ENCODE measurements at regions not wholly inside any gene's neighbourhood (a gene's known extent, or its start where the extent isn't known, plus 50 kb on each side); places are given as distances from the start of the nearest gene placed in this dataset.

DNA sequence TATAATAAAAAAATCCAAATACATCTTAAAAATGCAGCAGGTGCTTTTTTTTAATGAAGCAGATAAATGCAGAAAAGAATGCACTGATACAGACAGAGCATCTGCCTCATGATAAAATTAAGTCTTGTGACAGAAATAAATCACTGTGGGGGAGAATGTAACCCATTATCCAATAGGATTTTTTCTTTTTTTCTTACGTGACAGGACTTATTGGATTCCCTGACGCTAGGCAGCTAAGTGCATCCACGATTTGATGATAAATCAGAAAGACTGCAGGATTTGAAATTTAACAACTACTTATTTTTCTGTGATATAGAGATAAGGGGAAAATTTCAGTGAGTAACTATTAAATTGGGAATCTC is 110.6 kb upstream of the PPARGC1A start:
- no peak for ATAC-seq
- in situ Hi-C loops (cut with MboI; ENCODE audit: low sequenced_read_pairs in 4 of 4) (no loop called here), intact Hi-C loops (cut with DNase I; ENCODE audit: low total_unique reads) (no loop called here)

DNA sequence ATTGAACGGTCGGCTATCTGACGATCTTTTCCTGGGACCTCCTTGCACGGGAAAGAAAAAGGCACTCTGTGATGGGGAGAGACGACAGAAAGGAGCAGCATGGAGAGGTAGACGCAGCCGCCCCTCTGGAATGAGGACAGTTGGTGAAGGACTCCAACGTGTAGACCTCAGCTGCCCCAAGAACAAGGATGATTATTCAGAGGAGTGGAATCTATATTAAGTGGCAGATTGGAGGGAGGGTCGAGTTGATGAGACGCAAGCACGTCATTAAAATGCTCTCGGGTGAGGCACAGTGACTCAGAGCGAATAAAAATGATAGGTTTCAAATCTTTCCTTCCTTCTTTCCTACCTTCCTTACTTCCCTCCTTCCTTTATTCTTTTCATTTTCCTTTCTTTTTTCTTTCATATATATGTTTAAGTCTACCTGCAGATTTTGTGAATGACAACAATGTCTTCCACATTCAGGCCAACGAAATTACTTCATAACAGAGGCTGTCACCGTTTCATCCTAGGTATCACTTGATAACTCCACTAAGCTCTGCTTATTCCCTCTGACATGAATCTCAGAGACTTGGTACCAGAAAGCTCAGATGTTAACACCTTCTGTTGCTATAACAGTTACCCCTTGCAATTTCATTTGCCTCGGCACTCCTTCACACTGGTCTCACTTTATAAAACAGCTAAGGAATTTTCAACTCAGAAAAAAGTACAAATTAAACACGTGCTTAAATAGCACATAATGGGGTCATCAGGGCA is 110.0 kb upstream of the PPARGC1A start:
- Histone ChIP-seq H3K9me3 (no peaks in the 10 kb centered on the region), H3K36me3 (no peaks in the 10 kb centered on the region), H3K27me3 (no peaks in the 10 kb centered on the region), H3K4me1 (no peaks in the 10 kb centered on the region), H3K27ac (no peak overlapping the region), H3K4me3 (no peak overlapping the region)
- in situ Hi-C loops (cut with MboI; ENCODE audit: low sequenced_read_pairs in 4 of 4) (no loop called here), intact Hi-C loops (cut with DNase I; ENCODE audit: low total_unique reads) (no loop called here)
- DNase-seq (no peak), ATAC-seq (no peak)
- TF ChIP-seq POLR2A (IDR thresholded peaks at IDR 0.05), result no peak
- TF ChIP-seq, protein P1, sequence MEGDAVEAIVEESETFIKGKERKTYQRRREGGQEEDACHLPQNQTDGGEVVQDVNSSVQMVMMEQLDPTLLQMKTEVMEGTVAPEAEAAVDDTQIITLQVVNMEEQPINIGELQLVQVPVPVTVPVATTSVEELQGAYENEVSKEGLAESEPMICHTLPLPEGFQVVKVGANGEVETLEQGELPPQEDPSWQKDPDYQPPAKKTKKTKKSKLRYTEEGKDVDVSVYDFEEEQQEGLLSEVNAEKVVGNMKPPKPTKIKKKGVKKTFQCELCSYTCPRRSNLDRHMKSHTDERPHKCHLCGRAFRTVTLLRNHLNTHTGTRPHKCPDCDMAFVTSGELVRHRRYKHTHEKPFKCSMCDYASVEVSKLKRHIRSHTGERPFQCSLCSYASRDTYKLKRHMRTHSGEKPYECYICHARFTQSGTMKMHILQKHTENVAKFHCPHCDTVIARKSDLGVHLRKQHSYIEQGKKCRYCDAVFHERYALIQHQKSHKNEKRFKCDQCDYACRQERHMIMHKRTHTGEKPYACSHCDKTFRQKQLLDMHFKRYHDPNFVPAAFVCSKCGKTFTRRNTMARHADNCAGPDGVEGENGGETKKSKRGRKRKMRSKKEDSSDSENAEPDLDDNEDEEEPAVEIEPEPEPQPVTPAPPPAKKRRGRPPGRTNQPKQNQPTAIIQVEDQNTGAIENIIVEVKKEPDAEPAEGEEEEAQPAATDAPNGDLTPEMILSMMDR (IDR thresholded peaks at IDR 0.05 in 4 of 5, conservative IDR thresholded peaks at IDR 0.05 in 1 of 5), result no peak

More for the DNA sequence above, 110.6 kb upstream of the PPARGC1A start:
- no peaks in the 10 kb centered on the region for H3K4me1 ChIP-seq
- TF ChIP-seq, protein P1 (IDR thresholded peaks at IDR 0.05 in 4 of 5, conservative IDR thresholded peaks at IDR 0.05 in 1 of 5), result no peak
- TF ChIP-seq POLR2A (IDR thresholded peaks at IDR 0.05), result no peak
- no peak for DNase-seq
- no peaks in the 10 kb centered on the region for H3K36me3 ChIP-seq
- no peak overlapping the region for H3K27ac ChIP-seq
- no peaks in the 10 kb centered on the region for H3K9me3 ChIP-seq
- H3K4me3 ChIP-seq, result no peak overlapping the region
- H3K27me3 ChIP-seq, result no peaks in the 10 kb centered on the region

DNA sequence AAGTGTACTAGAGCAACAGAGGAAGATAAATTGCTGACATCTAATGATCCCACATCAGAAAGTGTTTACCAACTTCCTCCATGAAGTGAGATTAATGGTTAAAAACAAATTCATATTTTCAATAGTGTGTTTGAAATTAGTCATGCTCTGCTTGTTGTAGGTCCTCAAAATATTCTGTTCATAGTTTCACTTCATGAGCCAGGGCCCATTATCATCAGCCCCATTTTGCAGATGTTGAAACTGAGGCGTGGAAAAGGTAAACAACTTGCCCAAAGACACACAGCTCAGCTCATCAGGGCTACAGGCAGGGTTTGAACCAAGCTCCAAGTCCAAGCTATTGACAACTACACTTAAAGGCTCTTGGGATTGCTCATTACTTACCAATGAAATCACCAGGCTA is 103.5 kb upstream of the PPARGC1A start:
- DNase-seq (no peak), ATAC-seq (no peak)
- H3K9me3 ChIP-seq, result no peaks in the 10 kb centered on the region
- no peaks in the 10 kb centered on the region for H3K27me3 ChIP-seq
- in situ Hi-C loops (cut with MboI; ENCODE audit: low sequenced_read_pairs in 4 of 4) (no loop called here), intact Hi-C loops (cut with DNase I; ENCODE audit: low total_unique reads) (no loop called here)
- TF ChIP-seq, protein P1 (IDR thresholded peaks at IDR 0.05 in 4 of 5, conservative IDR thresholded peaks at IDR 0.05 in 1 of 5), result no peak
- no peak for TF ChIP-seq POLR2A (IDR thresholded peaks at IDR 0.05)
- no peak overlapping the region for H3K4me3 ChIP-seq
- H3K27ac ChIP-seq, result no peak overlapping the region
- no peaks in the 10 kb centered on the region for H3K36me3 ChIP-seq
- H3K4me1 ChIP-seq, result no peaks in the 10 kb centered on the region

DNA sequence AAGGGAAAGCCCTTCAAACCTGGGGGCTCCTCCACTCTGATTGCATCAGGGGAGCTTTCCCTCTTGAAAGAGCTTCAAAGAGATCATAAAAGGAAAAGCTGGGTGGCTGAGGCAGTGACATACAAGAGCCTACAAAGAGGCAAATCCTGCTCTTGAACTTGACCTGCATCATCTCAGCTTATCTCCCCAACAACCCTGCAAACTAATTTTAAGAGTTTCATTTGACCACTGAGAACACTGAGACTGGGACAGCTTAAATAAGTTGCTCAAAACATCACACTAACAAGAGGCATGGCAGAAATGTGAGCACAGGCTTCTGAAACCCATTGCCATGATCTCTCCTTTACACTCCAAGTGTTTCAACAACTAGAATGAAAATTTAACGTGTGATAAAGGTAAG is 101.6 kb upstream of the PPARGC1A start:
- no peak for TF ChIP-seq POLR2A (IDR thresholded peaks at IDR 0.05)
- TF ChIP-seq, protein P1 (IDR thresholded peaks at IDR 0.05 in 4 of 5, conservative IDR thresholded peaks at IDR 0.05 in 1 of 5), result no peak
- Histone ChIP-seq H3K27me3 (no peaks in the 10 kb centered on the region), H3K4me3 (no peak overlapping the region), H3K36me3 (no peaks in the 10 kb centered on the region), H3K4me1 (no peaks in the 10 kb centered on the region), H3K27ac (no peak overlapping the region), H3K9me3 (no peaks in the 10 kb centered on the region)
- intact Hi-C loops (cut with DNase I; ENCODE audit: low total_unique reads) (no loop called here), in situ Hi-C loops (cut with MboI; ENCODE audit: low sequenced_read_pairs in 4 of 4) (no loop called here)
- DNase-seq, result no peak
- no peak for ATAC-seq

DNA sequence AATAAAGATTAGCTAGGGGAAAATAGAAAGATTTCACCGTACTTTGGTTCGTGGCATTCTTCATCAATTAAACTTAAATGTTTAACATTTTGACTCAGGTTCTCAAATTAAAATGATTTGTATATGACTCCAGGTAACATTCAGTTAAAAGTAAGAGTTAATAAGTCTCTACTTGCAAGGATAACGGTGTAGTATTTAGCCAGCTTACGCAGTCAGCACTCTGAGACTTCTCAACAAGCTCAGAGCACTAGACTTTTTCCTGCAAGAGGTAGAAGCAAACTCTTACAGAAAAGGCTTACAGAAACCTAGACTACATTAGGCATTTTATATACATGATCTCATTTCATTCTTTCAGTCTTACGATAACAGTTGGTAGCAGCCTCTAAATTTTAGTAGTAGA is 96.4 kb upstream of the PPARGC1A start:
- TF ChIP-seq, protein P1 (IDR thresholded peaks at IDR 0.05 in 4 of 5, conservative IDR thresholded peaks at IDR 0.05 in 1 of 5), result no peak
- TF ChIP-seq POLR2A (IDR thresholded peaks at IDR 0.05), result no peak
- no peaks in the 10 kb centered on the region for H3K4me1 ChIP-seq
- H3K27ac ChIP-seq, result no peak overlapping the region
- H3K9me3 ChIP-seq, result no peaks in the 10 kb centered on the region
- no peaks in the 10 kb centered on the region for H3K36me3 ChIP-seq
- ATAC-seq (no peak), DNase-seq (no peak)
- H3K27me3 ChIP-seq, result no peaks in the 10 kb centered on the region
- intact Hi-C loops (cut with DNase I; ENCODE audit: low total_unique reads), result no loop called here
- in situ Hi-C loops (cut with MboI; ENCODE audit: low sequenced_read_pairs in 4 of 4), result no loop called here
- no peak overlapping the region for H3K4me3 ChIP-seq
